ENCODE measurements at regions not wholly inside any gene's neighbourhood (a gene's known extent, or its start where the extent isn't known, plus 50 kb on each side); places are given as distances from the start of the nearest gene placed in this dataset.

- Mint-ChIP-seq H3K4me1 (ENCODE audit: low read depth) (no peaks in the 10 kb centered on the region), H3K27me3 (no peaks in the 10 kb centered on the region), H3K27ac (no peak overlapping the region), H3K9me3 (no peaks in the 10 kb centered on the region), H3K36me3 (ENCODE audit: low read depth) (no peaks in the 10 kb centered on the region), H3K4me3 (no peak overlapping the region)
- ChIA-PET CTCF (no interaction called here), POLR2A (no interaction called here)
- H3K4me3 ChIP-seq (ENCODE audit: low read length) = no peak overlapping the region
- H3K27me3 ChIP-seq (ENCODE audit: control insufficient read depth in 1 of 2, insufficient read depth in 2 of 2, low read length in 2 of 2) = no peaks in the 10 kb centered on the region
- ATAC-seq (ENCODE audit: poor library complexity) = no peak
- no peak for TF ChIP-seq CTCF (IDR thresholded peaks at IDR 0.05)
- H3K4me1 ChIP-seq (ENCODE audit: insufficient read depth, low read length) = no peaks in the 10 kb centered on the region
- DNase-seq = no peak
- H3K27ac ChIP-seq (ENCODE audit: low read depth in 1 of 2, low read length in 2 of 2) = no peak overlapping the region
- H3K9me3 ChIP-seq (ENCODE audit: control insufficient read depth in 1 of 2, insufficient read depth in 1 of 2, low read length in 2 of 2) = no peaks in the 10 kb centered on the region
- intact Hi-C loops (cut with DNase I, micrococcal nuclease) = no loop called here
- H3K36me3 ChIP-seq (ENCODE audit: insufficient read depth, low read length) = no peaks in the 10 kb centered on the region
Observed at GRCh38 chr11:82194521-82194920, 539.1 kb downstream of the FAM181B start.

- Histone ChIP-seq H3K9me3 (ENCODE audit: control insufficient read depth in 1 of 2, insufficient read depth in 1 of 2, low read length in 2 of 2) (no peaks in the 10 kb centered on the region), H3K4me1 (ENCODE audit: insufficient read depth, low read length) (no peaks in the 10 kb centered on the region), H3K27me3 (ENCODE audit: control insufficient read depth in 1 of 2, insufficient read depth in 2 of 2, low read length in 2 of 2) (no peaks in the 10 kb centered on the region), H3K4me3 (ENCODE audit: low read length) (no peak overlapping the region), H3K27ac (ENCODE audit: low read depth in 1 of 2, low read length in 2 of 2) (no peak overlapping the region), H3K36me3 (ENCODE audit: insufficient read depth, low read length) (no peaks in the 10 kb centered on the region)
- H3K27ac Mint-ChIP-seq = no peak overlapping the region
- no peaks in the 10 kb centered on the region for H3K4me1 Mint-ChIP-seq (ENCODE audit: low read depth)
- no peak for DNase-seq
- no peak overlapping the region for H3K4me3 Mint-ChIP-seq
- H3K36me3 Mint-ChIP-seq (ENCODE audit: low read depth) = no peaks in the 10 kb centered on the region
- ChIA-PET POLR2A (no interaction called here), CTCF (no interaction called here)
- no peak for TF ChIP-seq CTCF (IDR thresholded peaks at IDR 0.05)
- H3K9me3 Mint-ChIP-seq = no peaks in the 10 kb centered on the region
- intact Hi-C loops (cut with DNase I, micrococcal nuclease) = no loop called here
- no peak for ATAC-seq (ENCODE audit: poor library complexity)
- H3K27me3 Mint-ChIP-seq = no peaks in the 10 kb centered on the region
Observed at GRCh38 chr11:82191695-82192094, 542.0 kb downstream of the FAM181B start.

- Mint-ChIP-seq H3K4me3 (no peak overlapping the region), H3K36me3 (ENCODE audit: low read depth) (no peaks in the 10 kb centered on the region), H3K27me3 (no peaks in the 10 kb centered on the region), H3K27ac (no peak overlapping the region), H3K9me3 (no peaks in the 10 kb centered on the region), H3K4me1 (ENCODE audit: low read depth) (no peaks in the 10 kb centered on the region)
- no peak for DNase-seq
- H3K27ac ChIP-seq (ENCODE audit: low read depth in 1 of 2, low read length in 2 of 2) = no peak overlapping the region
- ATAC-seq (ENCODE audit: poor library complexity) = no peak
- peaks cover 0 to 11% of the 10 kb centered on the region in 2 experiments for H3K9me3 ChIP-seq (ENCODE audit: control insufficient read depth in 1 of 2, insufficient read depth in 1 of 2, low read length in 2 of 2)
- ChIA-PET POLR2A (no interaction called here), CTCF (no interaction called here)
- H3K4me3 ChIP-seq (ENCODE audit: low read length) = no peak overlapping the region
- H3K36me3 ChIP-seq (ENCODE audit: insufficient read depth, low read length) = no peaks in the 10 kb centered on the region
- no peaks in the 10 kb centered on the region for H3K27me3 ChIP-seq (ENCODE audit: control insufficient read depth in 1 of 2, insufficient read depth in 2 of 2, low read length in 2 of 2)
- intact Hi-C loops (cut with DNase I, micrococcal nuclease) = no loop called here
- no peak for TF ChIP-seq CTCF (IDR thresholded peaks at IDR 0.05)
- H3K4me1 ChIP-seq (ENCODE audit: insufficient read depth, low read length) = no peaks in the 10 kb centered on the region
Observed at GRCh38 chr11:82185925-82186324, 547.7 kb downstream of the FAM181B start.

All from CD4-positive, alpha-beta T cell (primary cell).